Lower leg skin (tissue), 4 donors: ENCODE measurements at regions not wholly inside any gene's neighbourhood (a gene's known extent, or its start where the extent isn't known, plus 50 kb on each side); places are given as distances from the start of the nearest gene placed in this dataset.
"Not testable (repeated sequence)": the region's sequence is repeated elsewhere in the genome, so short reads cannot be mapped to it uniquely, and the experiment has no call there.

Source experiments
- DNase-seq, 2 donors: peaks; one replicate each; pipeline ENCODE4 v3.0.0-alpha.2; 2019; ENCODE audit warnings: low spot score in 2 of 2
- H3K4me3 ChIP-seq: fragments of 200-600 bp; sonication (generic); 2 replicates; pipeline ENCODE4 v1.5.1; 2017; ENCODE audit warnings: mild to moderate bottlenecking, low read depth; ENCODE audit not compliant: poor library complexity, severe bottlenecking
- POLR2A ChIP-seq, 2 donors: fragments of 450-650 bp; IDR thresholded peaks; one replicate each; pipeline ENCODE4 v1.6.1; 2016 to 2017; ENCODE audit warnings: antibody characterized with exemption in 2 of 2, mild to moderate bottlenecking in 1 of 2, moderate library complexity in 1 of 2
- WGBS, 2 donors: methylation state at CpG; one replicate each; pipeline ENCODE4 v1.1.5; 2018; 5-methylcytosine and 5-hydroxymethylcytosine counted together
- intact Hi-C: fragments of 100-400 bp; cut with DNase I; formaldehyde crosslinking; loops from one replicate; pipeline ENCODE4 v1.15.0; 2023; ENCODE audit warnings: low total_unique reads
- TF ChIP-seq, protein P1 (sequence below), 3 donors: fragments of 450-650 bp; IDR thresholded peaks; one replicate each; pipeline ENCODE4 v1.5.1; 2016; ENCODE audit warnings: antibody characterized with exemption in 3 of 3, mild to moderate bottlenecking in 3 of 3, moderate library complexity in 2 of 3

- WGBS, 2 donors = 66% methylated on average over 6 of the region's 6 CpGs
- intact Hi-C loops = no loop called here
- TF ChIP-seq POLR2A (IDR thresholded peaks at IDR 0.05) = no peak
- DNase-seq = peak in 1 of 2 donors; percentile 54
- H3K4me3 ChIP-seq = no peak overlapping the region
Observed at GRCh38 chr15:26038693-26039092, 175.6 kb upstream of the ATP10A start.

- WGBS, 2 donors = 61 to 63% methylated on average over 1 of the region's 1 CpG
- DNase-seq = no peak
- no peak for TF ChIP-seq POLR2A (IDR thresholded peaks at IDR 0.05)
- TF ChIP-seq, protein P1, sequence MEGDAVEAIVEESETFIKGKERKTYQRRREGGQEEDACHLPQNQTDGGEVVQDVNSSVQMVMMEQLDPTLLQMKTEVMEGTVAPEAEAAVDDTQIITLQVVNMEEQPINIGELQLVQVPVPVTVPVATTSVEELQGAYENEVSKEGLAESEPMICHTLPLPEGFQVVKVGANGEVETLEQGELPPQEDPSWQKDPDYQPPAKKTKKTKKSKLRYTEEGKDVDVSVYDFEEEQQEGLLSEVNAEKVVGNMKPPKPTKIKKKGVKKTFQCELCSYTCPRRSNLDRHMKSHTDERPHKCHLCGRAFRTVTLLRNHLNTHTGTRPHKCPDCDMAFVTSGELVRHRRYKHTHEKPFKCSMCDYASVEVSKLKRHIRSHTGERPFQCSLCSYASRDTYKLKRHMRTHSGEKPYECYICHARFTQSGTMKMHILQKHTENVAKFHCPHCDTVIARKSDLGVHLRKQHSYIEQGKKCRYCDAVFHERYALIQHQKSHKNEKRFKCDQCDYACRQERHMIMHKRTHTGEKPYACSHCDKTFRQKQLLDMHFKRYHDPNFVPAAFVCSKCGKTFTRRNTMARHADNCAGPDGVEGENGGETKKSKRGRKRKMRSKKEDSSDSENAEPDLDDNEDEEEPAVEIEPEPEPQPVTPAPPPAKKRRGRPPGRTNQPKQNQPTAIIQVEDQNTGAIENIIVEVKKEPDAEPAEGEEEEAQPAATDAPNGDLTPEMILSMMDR (IDR thresholded peaks at IDR 0.05) = no peak
- no peak overlapping the region for H3K4me3 ChIP-seq
- intact Hi-C loops = no loop called here
Observed at GRCh38 chr15:26037369-26037768, 174.2 kb upstream of the ATP10A start.

- H3K4me3 ChIP-seq = no peak overlapping the region
- no peak for DNase-seq
- 74 to 78% methylated on average over 2 of the region's 2 CpGs for WGBS, 2 donors
- no peak for TF ChIP-seq POLR2A (IDR thresholded peaks at IDR 0.05)
- TF ChIP-seq, protein P1 (IDR thresholded peaks at IDR 0.05) = no peak
- intact Hi-C loops = no loop called here
Observed at GRCh38 chr15:26033493-26033892, 170.4 kb upstream of the ATP10A start.

GRCh38 chr15:26032162-26032846, 169.2 kb upstream of the ATP10A start:
- TF ChIP-seq POLR2A (IDR thresholded peaks at IDR 0.05) = no peak
- TF ChIP-seq, protein P1 (IDR thresholded peaks at IDR 0.05) = no peak
- WGBS, 2 donors = 82% methylated on average over 9 of the region's 9 CpGs
- peak in 1 of 2 donors; percentile 52 for DNase-seq
- intact Hi-C loops = no loop called here
- H3K4me3 ChIP-seq = no peak overlapping the region

- peak in 1 of 2 donors; percentile 40 for DNase-seq
- H3K4me3 ChIP-seq, intact Hi-C loops: not testable (repeated sequence)
- 87 to 92% methylated on average over 7 of the region's 7 CpGs for WGBS, 2 donors
Observed at GRCh38 chr15:26029586-26029985, 166.5 kb upstream of the ATP10A start.

GRCh38 chr15:26029146-26029545, 166.0 kb upstream of the ATP10A start:
- TF ChIP-seq, protein P1 (IDR thresholded peaks at IDR 0.05) = no peak
- 80 to 84% methylated on average over 6 of the region's 6 CpGs for WGBS, 2 donors

More at GRCh38 chr15:26029146-26029545, 166.0 kb upstream of the ATP10A start:
- intact Hi-C loops = no loop called here
- no peak overlapping the region for H3K4me3 ChIP-seq
- DNase-seq = peak in 1 of 2 donors; percentile 36
